Esophagus muscularis mucosa (tissue), 3 donors: ENCODE measurements at regions not wholly inside any gene's neighbourhood (a gene's known extent, or its start where the extent isn't known, plus 50 kb on each side); places are given as distances from the start of the nearest gene placed in this dataset.

ENCODE experiments used
- CTCF ChIP-seq, 3 experiments: fragments of 200-600 bp in 2 of 3; fragments of 450-650 bp in 1 of 3; sonication (generic) in 2 of 3; IDR thresholded peaks; one replicate each; pipeline ENCODE4 v1.5.1; 2017 to 2019; ENCODE audit warnings: antibody characterized with exemption in 3 of 3, mild to moderate bottlenecking in 2 of 3, moderate library complexity in 1 of 3
- EP300 ChIP-seq: sonication (generic); formaldehyde crosslinking; IDR thresholded peaks from one replicate; pipeline ENCODE4 v1.6.1; 2017; ENCODE audit warnings: antibody characterized with exemption

DNA sequence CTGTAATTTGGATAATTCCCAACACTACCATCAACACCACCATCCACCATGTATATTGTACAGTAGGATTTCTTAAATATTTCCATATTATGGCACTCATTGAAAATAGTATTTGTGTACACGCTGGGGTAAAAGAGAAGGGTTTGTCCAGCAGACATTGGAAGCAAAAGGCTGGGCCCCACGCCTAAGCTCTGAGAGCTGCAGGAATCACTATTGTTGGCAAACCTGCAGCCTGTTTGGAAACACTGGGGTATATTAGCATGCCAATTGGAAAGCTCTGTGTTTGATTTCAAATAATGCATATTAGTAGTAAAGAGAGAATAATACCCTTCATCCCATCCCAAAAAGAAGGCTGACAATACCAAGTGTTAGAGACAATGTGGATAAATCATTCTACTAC is 81.5 kb upstream of the DPYD start:
- TF ChIP-seq CTCF (IDR thresholded peaks at IDR 0.05) (no peak), EP300 (no peak)
